ENCODE measurements at regions not wholly inside any gene's neighbourhood (a gene's known extent, or its start where the extent isn't known, plus 50 kb on each side); places are given as distances from the start of the nearest gene placed in this dataset.

- Histone ChIP-seq H3K36me3 (ENCODE audit: low read depth) (no peaks in the 10 kb centered on the region), H3K4me3 (no peak overlapping the region), H3K27ac (no peak overlapping the region), H3K79me2 (ENCODE audit: low read depth) (no peaks in the 10 kb centered on the region), H3K27me3 (ENCODE audit: insufficient read depth, low read depth) (no peaks in the 10 kb centered on the region), H3K4me2 (no peak overlapping the region), H2AFZ (no peak overlapping the region), H3K9me3 (ENCODE audit: insufficient read depth, low read depth) (no peaks in the 10 kb centered on the region), H3K4me1 (replicated peaks; ENCODE audit: insufficient read depth) (peaks cover 17% of the 10 kb centered on the region), H3F3A (ENCODE audit: insufficient read depth, low read depth) (peaks cover 10% of the 10 kb centered on the region), H4K20me1 (ENCODE audit: insufficient read depth) (no peaks in the 10 kb centered on the region), H3K9me2 (ENCODE audit: insufficient read depth) (no peaks in the 10 kb centered on the region)
- DNase-seq: no peak
- ChIA-PET CTCF (no interaction called here), POLR2A (ENCODE audit: unreplicated experiment) (no interaction called here)
- TF ChIP-seq EZH2 (IDR thresholded peaks at IDR 0.05; ENCODE audit: low read depth): no peak
- no peak for TF ChIP-seq CTCF (conservative IDR thresholded peaks at IDR 0.05)
- BruUV-seq (replicated peaks): no TSS peak
- intact Hi-C loops (cut with micrococcal nuclease; ENCODE audit: unreplicated experiment): no loop called here
Measured at GRCh38 chr5:81829242-81829641, 78.3 kb upstream of the SSBP2 start.

- H3K27ac ChIP-seq: no peak overlapping the region
- ChIA-PET POLR2A (ENCODE audit: unreplicated experiment) (no interaction called here), CTCF (no interaction called here)
- H3K9me3 ChIP-seq (ENCODE audit: insufficient read depth, low read depth): no peaks in the 10 kb centered on the region
- H3K4me2 ChIP-seq: no peak overlapping the region
- DNase-seq: no peak
- H4K20me1 ChIP-seq (ENCODE audit: insufficient read depth): no peaks in the 10 kb centered on the region
- no peaks in the 10 kb centered on the region for H3K9me2 ChIP-seq (ENCODE audit: insufficient read depth)
- peaks cover 17% of the 10 kb centered on the region for H3K4me1 ChIP-seq (replicated peaks; ENCODE audit: insufficient read depth)
- no peaks in the 10 kb centered on the region for H3K27me3 ChIP-seq (ENCODE audit: insufficient read depth, low read depth)
- intact Hi-C loops (cut with micrococcal nuclease; ENCODE audit: unreplicated experiment): no loop called here
- no peaks in the 10 kb centered on the region for H3K36me3 ChIP-seq (ENCODE audit: low read depth)
- no peak overlapping the region for H2AFZ ChIP-seq
- TF ChIP-seq EZH2 (IDR thresholded peaks at IDR 0.05; ENCODE audit: low read depth) (no peak), CTCF (conservative IDR thresholded peaks at IDR 0.05) (no peak)
- no TSS peak for BruUV-seq (replicated peaks)
- H3K79me2 ChIP-seq (ENCODE audit: low read depth): no peaks in the 10 kb centered on the region
- H3K4me3 ChIP-seq: no peak overlapping the region
- peaks cover 10% of the 10 kb centered on the region for H3F3A ChIP-seq (ENCODE audit: insufficient read depth, low read depth)
Measured at GRCh38 chr5:81827500-81827899, 76.6 kb upstream of the SSBP2 start.

- Histone ChIP-seq H3K4me1 (replicated peaks; ENCODE audit: insufficient read depth) (peaks cover 20% of the 10 kb centered on the region), H3K27me3 (ENCODE audit: insufficient read depth, low read depth) (no peaks in the 10 kb centered on the region), H3K9me2 (ENCODE audit: insufficient read depth) (no peaks in the 10 kb centered on the region), H3K36me3 (ENCODE audit: low read depth) (no peaks in the 10 kb centered on the region), H4K20me1 (ENCODE audit: insufficient read depth) (no peaks in the 10 kb centered on the region), H3F3A (ENCODE audit: insufficient read depth, low read depth) (peaks cover 12% of the 10 kb centered on the region), H2AFZ (no peak overlapping the region), H3K27ac (no peak overlapping the region), H3K4me2 (no peak overlapping the region), H3K79me2 (ENCODE audit: low read depth) (no peaks in the 10 kb centered on the region), H3K9me3 (ENCODE audit: insufficient read depth, low read depth) (no peaks in the 10 kb centered on the region), H3K4me3 (no peak overlapping the region)
- CTCF ChIA-PET: no interaction called here
- intact Hi-C loops (cut with micrococcal nuclease; ENCODE audit: unreplicated experiment): no loop called here
- TF ChIP-seq CTCF (conservative IDR thresholded peaks at IDR 0.05): no peak
- no peak for TF ChIP-seq EZH2 (IDR thresholded peaks at IDR 0.05; ENCODE audit: low read depth)
- no peak for DNase-seq
- POLR2A ChIA-PET (ENCODE audit: unreplicated experiment): interaction anchor here (1.1 kb wide), 1 partner anchor 26 kb away, joined by 3 read pairs; no protein-coding TSS in a partner anchor
- BruUV-seq (replicated peaks): no TSS peak
Measured at GRCh38 chr5:81826128-81826527, 75.2 kb upstream of the SSBP2 start.

Measured in PC-9 (cell line).